NCI-H187 treated with DMSO at 0.1 percent for 48 hours (cell line): ENCODE measurements at regions not wholly inside any gene's neighbourhood (a gene's known extent, or its start where the extent isn't known, plus 50 kb on each side); places are given as distances from the start of the nearest gene placed in this dataset.

Experiments
- DNase-seq: peaks from one replicate; lab custom pipeline; 2025; lab: John Stamatoyannopoulos, UW

GRCh38 chr16:79833559-79833958 is 233.0 kb upstream of the MAF start:
- DNase-seq = no peak

- no peak for DNase-seq
These were observed 226.4 kb upstream of the MAF start for GRCh38 chr16:79826732-79827475.

- DNase-seq = no peak
These were observed 224.5 kb upstream of the MAF start for GRCh38 chr16:79825002-79825401.

GRCh38 chr16:79823639-79824038 is 223.1 kb upstream of the MAF start:
- DNase-seq = no peak

- no peak for DNase-seq
These were observed 221.4 kb upstream of the MAF start for GRCh38 chr16:79821911-79822310.

- DNase-seq = no peak
These were observed 215.6 kb upstream of the MAF start for GRCh38 chr16:79816081-79816497.

GRCh38 chr16:79815049-79815448 is 214.5 kb upstream of the MAF start:
- no peak for DNase-seq

GRCh38 chr16:79814124-79814523 is 213.6 kb upstream of the MAF start:
- no peak for DNase-seq

- DNase-seq = no peak
These were observed 211.0 kb upstream of the MAF start for GRCh38 chr16:79811541-79811940.

GRCh38 chr16:79810449-79811189 is 210.1 kb upstream of the MAF start:
- no peak for DNase-seq

- no peak for DNase-seq
These were observed 208.8 kb upstream of the MAF start for GRCh38 chr16:79809376-79809775.

- DNase-seq = no peak
These were observed 208.2 kb upstream of the MAF start for GRCh38 chr16:79808731-79809130.

GRCh38 chr16:79806757-79807156 is 206.2 kb upstream of the MAF start:
- DNase-seq = no peak

- DNase-seq = no peak
These were observed 205.1 kb upstream of the MAF start for GRCh38 chr16:79805621-79806020.

- no peak for DNase-seq
These were observed 201.1 kb upstream of the MAF start for GRCh38 chr16:79801646-79802045.

- DNase-seq = no peak
These were observed 199.6 kb upstream of the MAF start for GRCh38 chr16:79800016-79800608.

GRCh38 chr16:79798416-79799053 is 198.0 kb upstream of the MAF start:
- DNase-seq = no peak

- DNase-seq = no peak
These were observed 196.9 kb upstream of the MAF start for GRCh38 chr16:79797486-79797885.

- DNase-seq = no peak
These were observed 195.0 kb upstream of the MAF start for GRCh38 chr16:79795556-79795955.

GRCh38 chr16:79794941-79795340 is 194.4 kb upstream of the MAF start:
- no peak for DNase-seq

- DNase-seq = no peak
These were observed 192.3 kb upstream of the MAF start for GRCh38 chr16:79792664-79793351.

- no peak for DNase-seq
These were observed 191.5 kb upstream of the MAF start for GRCh38 chr16:79792076-79792475.
